Right lobe of liver (tissue), 4 donors: ENCODE measurements at regions not wholly inside any gene's neighbourhood (a gene's known extent, or its start where the extent isn't known, plus 50 kb on each side); places are given as distances from the start of the nearest gene placed in this dataset.

Experiments used
- POLR2A ChIP-seq: fragments of 450-650 bp; IDR thresholded peaks from one replicate; pipeline ENCODE4 v1.6.1; 2017; ENCODE audit warnings: antibody characterized with exemption, mild to moderate bottlenecking
- TF ChIP-seq, protein P1 (sequence below), 4 donors: fragments of 200-600 bp in 3 of 4; fragments of 450-650 bp in 1 of 4; IDR thresholded peaks; one replicate each; pipeline versions ENCODE4 v1.5.1 to v1.8.0; 2016 to 2022; ENCODE audit warnings: antibody characterized with exemption in 4 of 4, mild to moderate bottlenecking in 2 of 4
- donor health status: DM: no; HTN: no; CAD: no.
- donor health status: DM: no; HTN: no; CAD: no.
- donor health status: DM: no; HTN: yes; CAD: no.

- TF ChIP-seq, protein P1, sequence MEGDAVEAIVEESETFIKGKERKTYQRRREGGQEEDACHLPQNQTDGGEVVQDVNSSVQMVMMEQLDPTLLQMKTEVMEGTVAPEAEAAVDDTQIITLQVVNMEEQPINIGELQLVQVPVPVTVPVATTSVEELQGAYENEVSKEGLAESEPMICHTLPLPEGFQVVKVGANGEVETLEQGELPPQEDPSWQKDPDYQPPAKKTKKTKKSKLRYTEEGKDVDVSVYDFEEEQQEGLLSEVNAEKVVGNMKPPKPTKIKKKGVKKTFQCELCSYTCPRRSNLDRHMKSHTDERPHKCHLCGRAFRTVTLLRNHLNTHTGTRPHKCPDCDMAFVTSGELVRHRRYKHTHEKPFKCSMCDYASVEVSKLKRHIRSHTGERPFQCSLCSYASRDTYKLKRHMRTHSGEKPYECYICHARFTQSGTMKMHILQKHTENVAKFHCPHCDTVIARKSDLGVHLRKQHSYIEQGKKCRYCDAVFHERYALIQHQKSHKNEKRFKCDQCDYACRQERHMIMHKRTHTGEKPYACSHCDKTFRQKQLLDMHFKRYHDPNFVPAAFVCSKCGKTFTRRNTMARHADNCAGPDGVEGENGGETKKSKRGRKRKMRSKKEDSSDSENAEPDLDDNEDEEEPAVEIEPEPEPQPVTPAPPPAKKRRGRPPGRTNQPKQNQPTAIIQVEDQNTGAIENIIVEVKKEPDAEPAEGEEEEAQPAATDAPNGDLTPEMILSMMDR (IDR thresholded peaks at IDR 0.05): no peak
- no peak for TF ChIP-seq POLR2A
Observed at GRCh38 chr14:25518364-25518763, 468.4 kb upstream of the STXBP6 start.
